Naive thymus-derived CD8-positive, alpha-beta T cell (primary cell): ENCODE measurements at regions not wholly inside any gene's neighbourhood (a gene's known extent, or its start where the extent isn't known, plus 50 kb on each side); places are given as distances from the start of the nearest gene placed in this dataset.

Experiments used
- ATAC-seq, 2 donors: fragments of 150-1000 bp; cut with Tn5 transposase in 1 of 2; sonication (Bioruptor Pico), chemical (Tn5 transposase) in 1 of 2; 1 replicate in 1 of 2; 2 replicates in 1 of 2; pipeline ENCODE4 v1.10.0; 2021; ENCODE audit warnings: mild to moderate bottlenecking in 2 of 2, moderate library complexity in 2 of 2
- POLR2A ChIA-PET: fragments of 350-600 bp; sonication (Branson Sonifier 250); formaldehyde crosslinking; loops from one replicate; lab custom pipeline; 2021; ENCODE audit warnings: antibody characterized with exemption; lab: Charles Lee
- DNase-seq, 10 donors: peaks; one replicate each; pipeline versions ENCODE4 v3.0.0 to v3.0.0-alpha.2; 2020 to 2022
- H3K27ac Mint-ChIP-seq, 10 donors: one replicate each; pipeline ENCODE4 v1.8.0; 2020 to 2022; ENCODE audit warnings: mild to moderate bottlenecking in 10 of 10, mixed read lengths in 10 of 10, moderate library complexity in 4 of 10, inconsistent platforms in 1 of 10
- H3K27me3 Mint-ChIP-seq, 5 donors: one replicate each; pipeline ENCODE4 v1.8.0; 2021 to 2022; ENCODE audit warnings: mixed read lengths in 5 of 5
- H3K36me3 Mint-ChIP-seq, 3 donors: one replicate each; pipeline ENCODE4 v1.8.0; 2020 to 2022; ENCODE audit warnings: mixed read lengths in 3 of 3, mild to moderate bottlenecking in 2 of 3, inconsistent platforms in 1 of 3
- H3K4me1 Mint-ChIP-seq, 4 donors: one replicate each; pipeline ENCODE4 v1.8.0; 2021 to 2022; ENCODE audit warnings: mixed read lengths in 4 of 4
- H3K4me3 Mint-ChIP-seq, 10 donors: one replicate each; pipeline ENCODE4 v1.8.0; 2020 to 2022; ENCODE audit warnings: mild to moderate bottlenecking in 10 of 10, mixed read lengths in 10 of 10, moderate library complexity in 6 of 10, inconsistent platforms in 1 of 10
- H3K9me3 Mint-ChIP-seq, 9 donors: one replicate each; pipeline ENCODE4 v1.8.0; 2020 to 2022; ENCODE audit warnings: mixed read lengths in 9 of 9, mild to moderate bottlenecking in 3 of 9, inconsistent platforms in 1 of 9, moderate library complexity in 1 of 9

GRCh38 chr12:81963636-81964035 lies 204.5 kb upstream of the PPFIA2 start:
- H3K4me1 Mint-ChIP-seq, result no peaks in the 10 kb centered on the region
- DNase-seq (no peak), ATAC-seq (no peak)
- no peaks in the 10 kb centered on the region for H3K9me3 Mint-ChIP-seq
- H3K27me3 Mint-ChIP-seq, result no peaks in the 10 kb centered on the region
- POLR2A ChIA-PET, result no interaction called here
- H3K27ac Mint-ChIP-seq, result no peak overlapping the region
- H3K36me3 Mint-ChIP-seq, result no peaks in the 10 kb centered on the region
- no peak overlapping the region for H3K4me3 Mint-ChIP-seq

GRCh38 chr12:81963026-81963425 lies 203.9 kb upstream of the PPFIA2 start:
- Mint-ChIP-seq H3K27ac (no peak overlapping the region), H3K27me3 (no peaks in the 10 kb centered on the region), H3K4me1 (peaks cover 0 to 5% (median 0%) of the 10 kb centered on the region in 4 donors), H3K9me3 (no peaks in the 10 kb centered on the region), H3K36me3 (no peaks in the 10 kb centered on the region), H3K4me3 (no peak overlapping the region)
- DNase-seq (no peak), ATAC-seq (no peak)
- POLR2A ChIA-PET, result no interaction called here

GRCh38 chr12:81962126-81962856 lies 203.1 kb upstream of the PPFIA2 start:
- Mint-ChIP-seq H3K27ac (no peak overlapping the region), H3K9me3 (no peaks in the 10 kb centered on the region), H3K36me3 (no peaks in the 10 kb centered on the region), H3K4me1 (peaks cover 0 to 5% (median 0%) of the 10 kb centered on the region in 4 donors), H3K27me3 (no peaks in the 10 kb centered on the region), H3K4me3 (no peak overlapping the region)
- POLR2A ChIA-PET, result no interaction called here
- no peak for DNase-seq
- ATAC-seq, result no peak

DNA sequence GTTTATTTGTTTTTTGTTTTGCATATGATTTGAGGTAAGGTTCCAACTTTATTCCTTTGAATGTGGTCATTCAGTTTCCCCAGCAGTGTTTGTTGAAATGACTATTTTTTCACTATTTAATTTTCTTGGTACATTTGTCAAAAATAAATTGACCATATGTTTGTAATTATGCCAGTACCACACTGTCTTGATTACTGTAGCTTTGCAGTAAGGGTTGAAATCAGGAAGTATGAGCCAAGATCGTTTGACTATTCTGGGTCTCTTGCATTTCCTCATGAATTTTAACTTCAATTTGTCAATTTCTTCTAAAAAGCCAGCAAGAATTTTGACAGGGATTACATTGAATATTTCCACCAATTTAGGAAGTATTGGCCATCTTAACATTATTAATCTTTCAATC lies 199.3 kb upstream of the PPFIA2 start:
- Mint-ChIP-seq H3K9me3 (no peaks in the 10 kb centered on the region), H3K27ac (no peak overlapping the region), H3K4me3 (no peak overlapping the region), H3K4me1 (peaks cover 0 to 5% (median 0%) of the 10 kb centered on the region in 4 donors), H3K36me3 (no peaks in the 10 kb centered on the region), H3K27me3 (no peaks in the 10 kb centered on the region)
- no peak for ATAC-seq
- no peak for DNase-seq
- POLR2A ChIA-PET, result no interaction called here

- DNase-seq (no peak), ATAC-seq (no peak)
- H3K9me3 Mint-ChIP-seq, result no peaks in the 10 kb centered on the region
- H3K4me1 Mint-ChIP-seq, result peaks cover 0 to 6% (median 0%) of the 10 kb centered on the region in 4 donors
- no peak overlapping the region for H3K4me3 Mint-ChIP-seq
- POLR2A ChIA-PET, result no interaction called here
- no peaks in the 10 kb centered on the region for H3K27me3 Mint-ChIP-seq
- H3K27ac Mint-ChIP-seq, result no peak overlapping the region
- H3K36me3 Mint-ChIP-seq, result no peaks in the 10 kb centered on the region
Observed at GRCh38 chr12:81957631-81958030, 198.5 kb upstream of the PPFIA2 start.

DNA sequence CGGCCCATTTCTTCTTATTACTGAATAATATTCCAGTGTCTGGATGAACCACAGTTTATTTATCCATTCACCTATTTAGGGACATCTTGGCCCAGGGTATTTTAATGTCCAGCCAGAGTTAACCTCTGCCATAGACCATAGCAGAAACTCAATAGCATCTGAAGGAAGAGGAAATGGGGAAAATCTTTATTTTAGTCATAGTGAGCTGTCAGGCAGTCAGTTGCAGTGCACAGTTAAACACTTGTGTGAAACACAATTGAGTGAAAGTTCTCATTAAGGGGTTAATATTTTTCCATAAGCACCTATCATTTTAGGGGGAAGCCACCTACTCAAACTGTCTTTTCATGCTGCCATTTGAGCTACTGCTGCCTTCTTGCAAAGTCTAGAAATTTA lies 197.3 kb upstream of the PPFIA2 start:
- POLR2A ChIA-PET, result no interaction called here
- Mint-ChIP-seq H3K4me3 (no peak overlapping the region), H3K27me3 (no peaks in the 10 kb centered on the region), H3K36me3 (no peaks in the 10 kb centered on the region), H3K9me3 (no peaks in the 10 kb centered on the region), H3K27ac (no peak overlapping the region), H3K4me1 (peaks cover 0 to 6% (median 0%) of the 10 kb centered on the region in 4 donors)
- no peak for DNase-seq
- ATAC-seq, result no peak

GRCh38 chr12:81953541-81953940 lies 194.4 kb upstream of the PPFIA2 start:
- ATAC-seq (no peak), DNase-seq (no peak)
- Mint-ChIP-seq H3K9me3 (no peaks in the 10 kb centered on the region), H3K36me3 (no peaks in the 10 kb centered on the region), H3K4me1 (peaks cover 9 to 24% (median 15%) of the 10 kb centered on the region in 4 donors), H3K4me3 (no peak overlapping the region), H3K27me3 (no peaks in the 10 kb centered on the region), H3K27ac (no peak overlapping the region)
- POLR2A ChIA-PET, result no interaction called here

DNA sequence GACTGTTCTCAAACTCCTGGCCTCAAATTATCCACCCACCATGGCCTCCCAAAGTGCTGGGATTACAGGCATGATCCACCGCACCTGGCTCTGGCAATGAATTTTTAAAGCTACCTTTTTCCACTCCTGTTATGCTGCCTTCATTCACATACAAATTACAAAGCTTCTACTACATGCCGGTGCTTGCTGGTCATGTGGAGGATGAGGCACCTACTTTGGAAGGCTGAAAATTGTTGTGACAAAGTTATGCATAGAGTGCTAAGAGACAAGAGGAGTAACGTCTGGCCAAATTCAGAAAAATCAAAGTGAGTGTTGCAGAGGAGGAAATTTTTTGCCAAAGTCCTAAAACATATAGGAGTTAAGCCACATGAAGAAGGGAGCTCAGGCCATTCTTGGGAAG lies 191.7 kb upstream of the PPFIA2 start:
- POLR2A ChIA-PET, result interaction anchor here (0.6 kb wide), 1 partner anchor 163 kb away, joined by 4 read pairs; no protein-coding TSS in a partner anchor
- no peak for ATAC-seq
- no peaks in the 10 kb centered on the region for H3K27me3 Mint-ChIP-seq
- no peaks in the 10 kb centered on the region for H3K36me3 Mint-ChIP-seq
- H3K4me3 Mint-ChIP-seq, result no peak overlapping the region
- H3K4me1 Mint-ChIP-seq, result peaks cover 12 to 25% (median 15%) of the 10 kb centered on the region in 4 donors
- no peaks in the 10 kb centered on the region for H3K9me3 Mint-ChIP-seq
- no peak for DNase-seq
- H3K27ac Mint-ChIP-seq, result no peak overlapping the region

DNA sequence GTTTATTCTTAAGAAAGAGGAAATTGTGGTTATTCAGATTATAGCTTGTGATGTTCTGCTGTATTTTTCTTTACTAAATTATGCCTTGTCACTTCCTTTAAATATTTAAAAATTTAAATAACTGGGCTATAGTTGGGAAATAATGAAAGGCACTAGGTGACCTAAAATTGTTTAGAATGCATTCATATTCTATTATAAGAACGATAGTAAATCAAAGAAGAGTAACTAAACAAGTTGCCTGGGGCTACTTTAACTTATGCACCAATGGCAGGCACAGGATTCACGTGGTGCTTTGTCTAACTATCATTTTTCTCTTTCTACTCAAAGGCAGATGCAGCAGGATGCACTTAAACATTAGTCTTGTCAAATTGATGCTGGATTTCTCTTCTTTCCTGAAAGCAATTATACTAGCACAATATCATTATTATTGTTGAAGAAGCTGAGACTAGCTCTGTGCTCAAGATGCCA lies 190.7 kb upstream of the PPFIA2 start:
- no peaks in the 10 kb centered on the region for H3K9me3 Mint-ChIP-seq
- H3K27me3 Mint-ChIP-seq, result no peaks in the 10 kb centered on the region
- ATAC-seq, result no peak
- H3K27ac Mint-ChIP-seq, result no peak overlapping the region
- H3K4me1 Mint-ChIP-seq, result peaks cover 14 to 25% (median 19%) of the 10 kb centered on the region in 4 donors
- H3K4me3 Mint-ChIP-seq, result peak overlapping the region in 1 of 10 donors; percentile 40
- DNase-seq, result no peak
- no peaks in the 10 kb centered on the region for H3K36me3 Mint-ChIP-seq
- POLR2A ChIA-PET, result no interaction called here

DNA sequence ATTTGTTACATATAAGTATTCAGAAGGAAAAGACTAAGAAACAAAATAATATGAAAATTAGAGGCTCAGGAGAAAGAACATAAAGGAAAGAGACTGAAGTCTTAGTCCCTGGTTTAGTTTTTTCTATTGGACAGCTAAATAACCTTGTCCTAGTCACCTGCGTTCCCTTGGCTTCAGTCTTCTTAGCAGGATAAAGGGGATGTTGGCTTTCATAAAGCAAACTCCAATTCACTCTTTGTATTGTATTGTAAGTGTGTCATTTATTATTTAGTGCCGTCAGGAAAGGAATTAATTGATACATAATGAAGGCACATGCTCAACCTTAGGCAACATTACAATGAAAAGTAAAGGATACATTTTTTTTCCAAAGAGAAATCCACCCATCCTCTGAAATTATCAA lies 190.3 kb upstream of the PPFIA2 start:
- no peak for DNase-seq
- Mint-ChIP-seq H3K36me3 (no peaks in the 10 kb centered on the region), H3K27ac (no peak overlapping the region), H3K4me1 (peaks cover 14 to 28% (median 23%) of the 10 kb centered on the region in 4 donors), H3K27me3 (no peaks in the 10 kb centered on the region), H3K9me3 (no peaks in the 10 kb centered on the region), H3K4me3 (no peak overlapping the region)
- POLR2A ChIA-PET, result no interaction called here
- no peak for ATAC-seq

DNA sequence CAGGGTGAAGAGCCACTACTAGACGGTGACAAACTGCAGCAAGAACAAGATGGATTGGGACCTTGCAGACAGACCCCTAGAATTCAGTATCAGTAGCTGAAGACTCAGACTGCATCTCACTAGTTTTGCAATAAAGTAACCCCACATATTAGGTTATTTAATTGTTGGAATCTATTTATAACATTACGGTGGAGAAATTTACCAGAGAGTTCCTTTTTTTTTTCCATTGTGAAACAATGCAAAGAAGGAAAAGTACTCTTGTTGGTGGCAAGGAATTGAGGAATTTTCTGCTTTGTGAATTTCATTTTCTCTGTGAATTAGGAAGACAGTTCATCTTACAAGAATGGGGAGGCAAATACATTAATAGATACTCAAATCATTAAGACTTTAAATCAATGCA lies 185.7 kb upstream of the PPFIA2 start:
- ATAC-seq, result no peak
- H3K9me3 Mint-ChIP-seq, result peaks cover 0 to 1% (median 0%) of the 10 kb centered on the region in 9 donors
- POLR2A ChIA-PET, result no interaction called here
- no peak for DNase-seq
- H3K4me3 Mint-ChIP-seq, result no peak overlapping the region
- H3K27ac Mint-ChIP-seq, result peak overlapping the region in 2 of 10 donors; percentile 6 to 11
- H3K36me3 Mint-ChIP-seq, result no peaks in the 10 kb centered on the region
- no peaks in the 10 kb centered on the region for H3K27me3 Mint-ChIP-seq
- peaks cover 26 to 64% (median 56%) of the 10 kb centered on the region in 4 donors for H3K4me1 Mint-ChIP-seq

DNA sequence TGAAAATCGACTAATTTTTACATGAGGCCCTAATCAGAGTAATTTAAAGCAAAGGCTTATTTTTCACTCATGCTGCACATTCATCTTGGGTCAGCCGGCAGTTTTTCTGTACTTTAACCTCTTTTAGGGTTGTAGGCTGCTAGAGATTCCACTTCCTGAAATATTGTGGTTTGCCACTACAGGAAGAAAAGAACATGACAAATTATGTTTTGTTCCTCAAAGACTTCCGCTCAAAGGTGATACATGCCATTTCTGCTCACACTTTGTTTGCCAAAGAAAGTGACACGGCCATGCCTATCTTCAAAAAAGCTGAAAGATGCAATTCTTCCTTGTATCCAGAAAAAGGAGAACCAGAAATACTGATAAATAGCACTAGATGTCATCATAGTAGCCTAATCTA lies 183.4 kb upstream of the PPFIA2 start:
- ATAC-seq (peak; percentile 88 to 90), DNase-seq (peak in 3 of 10 donors; percentile 32 to 57 (median 55))
- H3K9me3 Mint-ChIP-seq, result peaks cover 0 to 7% (median 0%) of the 10 kb centered on the region in 9 donors
- POLR2A ChIA-PET, result no interaction called here
- H3K4me3 Mint-ChIP-seq, result peak overlapping the region; percentile 48 to 79 (median 71)
- H3K27ac Mint-ChIP-seq, result peak overlapping the region; percentile 12 to 90 (median 68)
- no peaks in the 10 kb centered on the region for H3K36me3 Mint-ChIP-seq
- H3K4me1 Mint-ChIP-seq, result peaks cover 32 to 60% (median 50%) of the 10 kb centered on the region in 4 donors
- H3K27me3 Mint-ChIP-seq, result no peaks in the 10 kb centered on the region

- DNase-seq (no peak), ATAC-seq (no peak)
- Mint-ChIP-seq H3K27ac (no peak overlapping the region), H3K9me3 (peaks cover 0 to 3% (median 0%) of the 10 kb centered on the region in 9 donors), H3K4me3 (no peak overlapping the region), H3K36me3 (peaks cover 0 to 1% (median 0%) of the 10 kb centered on the region in 3 donors), H3K27me3 (no peaks in the 10 kb centered on the region), H3K4me1 (peaks cover 0 to 2% (median 0%) of the 10 kb centered on the region in 4 donors)
- POLR2A ChIA-PET, result no interaction called here
Observed at GRCh38 chr12:81930037-81930436, 170.9 kb upstream of the PPFIA2 start.
